ENCODE measurements at regions not wholly inside any gene's neighbourhood (a gene's known extent, or its start where the extent isn't known, plus 50 kb on each side); places are given as distances from the start of the nearest gene placed in this dataset.

GRCh38 chr2:116117845-116118244 is 1675.4 kb downstream of the DPP10 start:
- TF ChIP-seq EZH2phosphoT487 (conservative IDR thresholded peaks at IDR 0.05; ENCODE audit: low read length) (no peak), CTCF (IDR thresholded peaks at IDR 0.05; ENCODE audit: insufficient read depth, low read length, poor library complexity, severe bottlenecking) (no peak)
- Histone ChIP-seq H2AFZ (ENCODE audit: low read depth, low read length, severe bottlenecking) (no peak overlapping the region), H3K4me3 (ENCODE audit: insufficient read depth, low read length, poor library complexity, severe bottlenecking) (no peak overlapping the region), H4K20me1 (ENCODE audit: low read depth, low read length) (no peaks in the 10 kb centered on the region), H3K27ac (ENCODE audit: low read depth, low read length) (no peak overlapping the region), H3K9me2 (replicated peaks; ENCODE audit: insufficient read depth, low read length) (no peaks in the 10 kb centered on the region), H3K27me3 (ENCODE audit: low read length) (no peaks in the 10 kb centered on the region), H3F3A (ENCODE audit: insufficient read depth) (no peaks in the 10 kb centered on the region), H3K9ac (ENCODE audit: low read length) (no peak overlapping the region), H3K9me3 (ENCODE audit: insufficient read depth, low read length) (no peaks in the 10 kb centered on the region), H3K36me3 (ENCODE audit: low read length) (no peaks in the 10 kb centered on the region), H3K4me2 (ENCODE audit: low read depth, low read length, poor library complexity, severe bottlenecking) (no peak overlapping the region), H3K79me2 (ENCODE audit: insufficient read depth, low read length) (no peaks in the 10 kb centered on the region)

- no peaks in the 10 kb centered on the region for H3K27me3 ChIP-seq (ENCODE audit: low read length)
- H3K4me3 ChIP-seq (ENCODE audit: insufficient read depth, low read length, poor library complexity, severe bottlenecking): no peak overlapping the region
- no peaks in the 10 kb centered on the region for H4K20me1 ChIP-seq (ENCODE audit: low read depth, low read length)
- H3F3A ChIP-seq (ENCODE audit: insufficient read depth): no peaks in the 10 kb centered on the region
- no peaks in the 10 kb centered on the region for H3K9me3 ChIP-seq (ENCODE audit: insufficient read depth, low read length)
- H3K36me3 ChIP-seq (ENCODE audit: low read length): no peaks in the 10 kb centered on the region
- no peaks in the 10 kb centered on the region; the same call in 1 of the 2 replicates for H3K9me2 ChIP-seq (replicated peaks; ENCODE audit: insufficient read depth, low read length)
- no peak overlapping the region for H2AFZ ChIP-seq (ENCODE audit: low read depth, low read length, severe bottlenecking)
- TF ChIP-seq CTCF (IDR thresholded peaks at IDR 0.05; ENCODE audit: insufficient read depth, low read length, poor library complexity, severe bottlenecking): no peak
- TF ChIP-seq EZH2phosphoT487 (conservative IDR thresholded peaks at IDR 0.05; ENCODE audit: low read length): no peak
- no peaks in the 10 kb centered on the region for H3K79me2 ChIP-seq (ENCODE audit: insufficient read depth, low read length)
- H3K9ac ChIP-seq (ENCODE audit: low read length): no peak overlapping the region
- H3K4me2 ChIP-seq (ENCODE audit: low read depth, low read length, poor library complexity, severe bottlenecking): no peak overlapping the region
- no peak overlapping the region for H3K27ac ChIP-seq (ENCODE audit: low read depth, low read length)
These were observed 1681.7 kb upstream of the DDX18 start for GRCh38 chr2:116132833-116133232.

- Histone ChIP-seq H3K79me2 (ENCODE audit: insufficient read depth, low read length) (no peaks in the 10 kb centered on the region), H3F3A (ENCODE audit: insufficient read depth) (no peaks in the 10 kb centered on the region), H3K27ac (ENCODE audit: low read depth, low read length) (no peak overlapping the region), H3K4me2 (ENCODE audit: low read depth, low read length, poor library complexity, severe bottlenecking) (no peak overlapping the region), H2AFZ (ENCODE audit: low read depth, low read length, severe bottlenecking) (no peak overlapping the region), H4K20me1 (ENCODE audit: low read depth, low read length) (no peaks in the 10 kb centered on the region), H3K27me3 (ENCODE audit: low read length) (no peaks in the 10 kb centered on the region), H3K36me3 (ENCODE audit: low read length) (no peaks in the 10 kb centered on the region), H3K4me3 (ENCODE audit: insufficient read depth, low read length, poor library complexity, severe bottlenecking) (no peak overlapping the region), H3K9ac (ENCODE audit: low read length) (no peak overlapping the region), H3K9me3 (ENCODE audit: insufficient read depth, low read length) (no peaks in the 10 kb centered on the region), H3K9me2 (replicated peaks; ENCODE audit: insufficient read depth, low read length) (no peaks in the 10 kb centered on the region; the same call in 1 of the 2 replicates)
- TF ChIP-seq CTCF (IDR thresholded peaks at IDR 0.05; ENCODE audit: insufficient read depth, low read length, poor library complexity, severe bottlenecking) (no peak), EZH2phosphoT487 (conservative IDR thresholded peaks at IDR 0.05; ENCODE audit: low read length) (no peak)
These were observed 1681.0 kb upstream of the DDX18 start for GRCh38 chr2:116133381-116133942.
